NCI-H748 (cell line): ENCODE measurements at regions not wholly inside any gene's neighbourhood (a gene's known extent, or its start where the extent isn't known, plus 50 kb on each side); places are given as distances from the start of the nearest gene placed in this dataset.
A peak's percentile ranks its signal among the peaks of the same experiment; 100 is the strongest.

ENCODE experiments used
- DNase-seq: peaks from one replicate; lab custom pipeline; 2025; ENCODE audit not compliant: unreplicated experiment; lab: John Stamatoyannopoulos, UW

- DNase-seq: no peak
Observed at GRCh38 chr16:48850097-48850770, 240.3 kb upstream of the N4BP1 start.

DNA sequence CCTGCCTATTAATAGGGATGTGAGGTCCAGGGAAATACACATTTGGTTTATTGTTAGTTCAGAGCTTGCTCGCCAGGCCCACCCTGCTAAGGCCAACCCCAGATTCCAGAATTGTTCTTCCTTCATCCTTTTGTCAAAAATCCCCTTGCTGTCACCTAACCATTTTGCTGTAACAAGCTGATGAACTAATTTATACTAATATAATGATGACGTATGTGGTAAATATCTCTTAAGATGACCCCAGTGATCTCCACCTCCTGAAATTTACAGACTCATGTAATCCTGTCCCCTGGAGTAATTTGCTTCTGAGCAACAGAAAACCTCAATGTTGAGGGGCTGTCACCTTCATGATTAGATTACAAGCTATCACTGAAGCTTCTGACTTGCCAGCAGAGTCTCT is 236.3 kb upstream of the N4BP1 start:
- no peak for DNase-seq

GRCh38 chr16:48845261-48845660 is 235.3 kb upstream of the N4BP1 start:
- no peak for DNase-seq

DNA sequence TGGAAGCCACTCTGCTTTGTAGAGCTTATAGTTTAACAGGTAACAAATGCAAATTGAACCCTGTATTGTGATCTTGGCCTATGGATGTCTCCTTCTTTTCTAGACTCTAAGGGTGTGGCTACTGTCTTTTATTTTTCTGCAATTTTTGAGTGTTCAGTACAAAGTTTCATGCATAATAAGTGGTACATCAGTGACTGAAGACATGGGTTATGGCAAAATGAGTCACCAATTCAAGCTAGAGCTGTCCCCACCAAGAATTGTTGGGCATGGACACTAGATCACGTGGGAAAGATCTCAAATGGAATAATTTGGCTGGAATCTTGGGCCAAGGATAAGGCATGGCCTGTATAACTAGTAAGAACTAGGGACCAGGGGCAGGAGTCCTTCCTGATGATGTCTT is 228.4 kb upstream of the N4BP1 start:
- no peak for DNase-seq

DNA sequence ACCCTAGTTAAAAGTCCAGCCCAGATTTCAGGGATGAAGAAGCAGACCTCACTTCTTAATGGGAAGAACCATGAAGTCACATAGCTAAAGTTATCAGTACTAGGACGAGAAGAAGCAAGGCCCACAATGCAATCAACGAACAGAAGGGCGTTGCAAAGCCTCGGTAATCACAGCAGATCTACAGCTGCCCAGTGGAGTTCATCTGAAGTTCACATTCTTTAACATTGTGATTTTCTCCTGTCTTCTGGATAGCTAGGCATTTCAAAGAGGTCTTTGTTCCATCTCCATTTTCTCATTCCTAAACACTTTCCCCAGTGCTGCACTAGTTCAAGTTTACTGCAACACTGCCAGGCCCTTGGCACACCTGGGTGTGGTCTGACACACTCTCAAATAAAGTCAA is 226.7 kb upstream of the N4BP1 start:
- DNase-seq: no peak

- no peak for DNase-seq
Observed at GRCh38 chr16:48836067-48836466, 226.1 kb upstream of the N4BP1 start.

DNA sequence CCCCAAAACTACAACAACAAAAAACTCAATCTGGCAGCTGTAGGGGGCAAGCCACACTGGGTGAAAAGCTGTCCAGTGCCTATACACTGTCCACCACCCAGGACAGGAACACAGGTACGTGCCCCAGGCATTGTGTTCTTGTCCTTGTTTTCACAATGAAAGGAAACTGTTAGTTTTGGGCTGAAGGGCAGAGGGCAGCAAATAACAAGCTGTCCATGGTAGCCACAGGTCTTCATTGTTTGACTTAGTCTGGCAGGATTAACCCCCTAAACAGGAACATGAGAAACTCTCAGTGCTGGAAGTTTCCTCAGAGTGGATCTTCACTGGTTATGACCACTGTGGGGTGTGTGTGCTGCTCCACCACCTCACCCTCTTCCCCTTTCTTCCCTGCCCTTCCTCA is 224.6 kb upstream of the N4BP1 start:
- DNase-seq: no peak

- no peak for DNase-seq
Observed at GRCh38 chr16:48833461-48833860, 223.5 kb upstream of the N4BP1 start.

- no peak for DNase-seq
Observed at GRCh38 chr16:48831076-48831722, 221.2 kb upstream of the N4BP1 start.

DNA sequence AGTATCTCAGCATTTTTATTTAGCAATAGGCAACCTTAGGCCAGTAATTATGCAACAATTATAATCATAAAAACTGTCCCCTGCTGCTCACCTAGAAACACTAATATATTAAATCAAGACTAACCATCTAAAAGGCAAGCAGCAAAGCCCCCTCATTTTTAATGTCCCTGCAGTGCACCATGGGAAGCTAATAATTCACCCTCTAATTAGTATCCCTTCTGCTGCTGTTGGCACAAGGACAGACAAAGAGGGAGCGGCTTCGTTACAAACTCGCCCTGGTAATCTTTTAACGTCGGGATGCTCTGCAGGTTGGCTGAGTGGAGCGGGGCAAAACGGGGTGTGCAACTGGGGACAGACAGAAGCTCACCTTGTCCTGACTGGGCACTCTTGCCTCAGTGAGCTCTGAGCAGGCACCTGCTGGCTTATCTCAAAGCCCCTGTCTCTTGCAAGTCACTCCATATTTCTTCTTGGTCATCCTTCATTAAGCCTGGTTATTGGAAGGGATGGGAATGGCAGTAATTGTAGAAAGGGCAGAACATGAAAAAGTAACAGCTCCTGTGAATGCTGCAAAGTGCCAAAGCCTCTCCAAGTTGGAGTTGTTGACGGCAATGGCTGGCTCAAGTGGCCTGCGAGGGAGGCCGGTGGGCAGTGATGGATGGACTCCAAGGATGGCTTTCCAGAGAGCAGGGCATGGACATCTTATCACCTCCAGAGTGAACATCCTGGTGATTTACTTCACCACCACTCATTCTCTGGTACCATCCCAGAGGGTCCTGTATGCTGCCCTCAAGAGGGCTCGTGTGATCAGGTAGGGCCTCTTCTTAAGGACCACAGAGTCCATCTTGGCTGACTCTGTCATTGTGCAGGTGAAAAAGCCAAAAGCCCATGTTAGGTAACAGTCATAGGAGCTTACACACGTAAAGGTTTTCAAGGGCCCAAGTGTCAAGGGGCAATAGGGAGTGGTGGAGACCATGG is 219.6 kb upstream of the N4BP1 start:
- peak; percentile 21 for DNase-seq

DNA sequence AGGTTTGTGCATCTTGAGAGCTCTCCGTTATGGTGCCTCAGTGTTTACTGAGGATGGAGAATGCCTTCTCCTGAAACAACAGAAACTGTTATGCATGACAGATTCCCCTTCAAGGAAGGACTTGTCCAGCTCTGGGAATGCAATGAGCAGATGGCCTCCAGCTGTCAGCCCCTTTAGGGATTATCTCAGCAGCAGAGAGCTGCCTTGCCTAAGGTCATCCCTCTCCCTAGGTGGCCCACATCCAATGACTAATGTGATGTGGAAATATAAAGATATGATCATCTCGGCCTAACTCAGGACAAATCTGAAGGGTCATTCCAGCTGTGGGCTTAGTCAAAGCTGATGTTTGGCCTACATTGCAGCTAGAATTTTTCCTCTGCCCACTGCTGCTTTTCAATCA is 214.3 kb upstream of the N4BP1 start:
- no peak for DNase-seq

GRCh38 chr16:48822431-48822830 is 212.5 kb upstream of the N4BP1 start:
- DNase-seq: no peak

GRCh38 chr16:48820379-48820778 is 210.4 kb upstream of the N4BP1 start:
- no peak for DNase-seq

- DNase-seq: no peak
Observed at GRCh38 chr16:48818257-48818656, 208.3 kb upstream of the N4BP1 start.

DNA sequence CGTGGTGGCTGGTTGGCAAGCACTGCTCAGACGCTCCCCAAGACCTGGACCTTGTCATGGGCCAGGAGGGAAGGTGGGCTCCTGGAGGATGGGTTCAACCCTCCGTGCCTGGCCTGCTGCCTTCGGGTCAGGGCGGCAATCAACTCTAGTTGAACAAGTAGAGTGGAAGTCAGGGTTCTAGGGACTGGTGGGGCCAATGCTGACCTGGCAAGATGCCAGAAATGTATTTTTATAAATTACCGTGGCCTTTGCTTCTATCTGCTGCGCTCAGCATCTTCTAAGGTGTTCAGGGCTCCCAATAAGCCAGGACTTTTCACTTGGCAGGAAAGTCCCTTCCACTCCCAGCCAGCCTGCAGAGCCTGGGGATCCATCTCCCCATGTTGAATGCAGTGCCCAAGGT is 207.1 kb upstream of the N4BP1 start:
- DNase-seq: no peak

DNA sequence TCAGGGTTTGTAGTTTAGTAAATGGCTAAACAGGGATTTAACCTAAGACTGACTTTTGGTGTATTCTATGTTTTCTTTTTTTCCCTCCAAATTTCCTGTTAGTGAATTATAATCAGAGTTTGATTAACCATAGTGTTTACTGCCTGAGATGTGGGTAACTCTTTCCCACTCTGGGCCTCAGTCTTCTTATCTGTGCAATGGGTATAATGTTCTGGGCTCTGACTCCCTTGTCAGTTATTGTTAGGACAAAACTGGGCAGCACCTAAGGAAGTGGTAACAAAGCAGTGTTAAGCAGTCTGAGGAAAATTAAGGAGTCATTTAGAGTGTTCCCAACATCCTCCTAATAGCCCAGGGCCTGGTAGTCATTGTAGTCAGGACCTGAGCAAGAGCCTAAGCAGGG is 206.4 kb upstream of the N4BP1 start:
- DNase-seq: no peak

GRCh38 chr16:48814994-48815393 is 205.0 kb upstream of the N4BP1 start:
- no peak for DNase-seq

- DNase-seq: no peak
Observed at GRCh38 chr16:48813485-48813884, 203.5 kb upstream of the N4BP1 start.

GRCh38 chr16:48812856-48813255 is 202.9 kb upstream of the N4BP1 start:
- DNase-seq: no peak

- DNase-seq: no peak
Observed at GRCh38 chr16:48811478-48811877, 201.5 kb upstream of the N4BP1 start.

- no peak for DNase-seq
Observed at GRCh38 chr16:48810803-48811453, 200.9 kb upstream of the N4BP1 start.
